ENCODE measurements at regions not wholly inside any gene's neighbourhood (a gene's known extent, or its start where the extent isn't known, plus 50 kb on each side); places are given as distances from the start of the nearest gene placed in this dataset.

- no peak for TF ChIP-seq CTCF (IDR thresholded peaks at IDR 0.05)
- TF ChIP-seq EP300 (IDR thresholded peaks at IDR 0.05), result no peak
These were observed 85.3 kb upstream of the UBE2E2 start for GRCh38 chr3:23117856-23118255.

Data from stomach (tissue), 4 donors.